Natural killer cell (primary cell): ENCODE measurements at regions not wholly inside any gene's neighbourhood (a gene's known extent, or its start where the extent isn't known, plus 50 kb on each side); places are given as distances from the start of the nearest gene placed in this dataset.

Experiments
- ATAC-seq, 3 donors: fragments of 150-1000 bp in 2 of 3; fragments of 200-7000 bp in 1 of 3; cut with Tn5 transposase; 1 replicate in 1 of 3; 2 replicates in 2 of 3; pipeline ENCODE4 v1.10.0; 2021; ENCODE audit warnings: mild to moderate bottlenecking in 2 of 3, moderate library complexity in 2 of 3
- DNase-seq, 2 donors: peaks; one replicate each; pipeline versions ENCODE4 v3.0.0 to v3.0.0-alpha.2; 2013 to 2021; ENCODE audit warnings: mixed read lengths in 1 of 2
- H3K27ac ChIP-seq: one replicate; pipeline ENCODE4 v1.5.1; 2013; ENCODE audit warnings: mild to moderate bottlenecking, low read length
- H3K27me3 ChIP-seq: one replicate; pipeline ENCODE4 v1.6.1; 2013; ENCODE audit warnings: low read length; ENCODE audit not compliant: control insufficient read depth, insufficient read depth
- H3K36me3 ChIP-seq: one replicate; pipeline ENCODE4 v1.6.1; 2013; ENCODE audit warnings: low read length; ENCODE audit not compliant: control insufficient read depth, insufficient read depth
- H3K4me1 ChIP-seq: one replicate; pipeline ENCODE4 v1.6.1; 2013; ENCODE audit warnings: low read length; ENCODE audit not compliant: control insufficient read depth, insufficient read depth
- H3K4me3 ChIP-seq: one replicate; pipeline ENCODE4 v1.5.1; 2013; ENCODE audit warnings: low read length
- H3K9me3 ChIP-seq: one replicate; pipeline ENCODE4 v1.6.1; 2013; ENCODE audit warnings: low read length; ENCODE audit not compliant: control insufficient read depth, insufficient read depth
- H3K27ac Mint-ChIP-seq, 2 donors: one replicate each; pipeline ENCODE4 v1.8.0; 2022; ENCODE audit warnings: mild to moderate bottlenecking in 2 of 2, mixed read lengths in 2 of 2, moderate library complexity in 1 of 2
- H3K27me3 Mint-ChIP-seq, 2 donors: one replicate each; pipeline ENCODE4 v1.8.0; 2022; ENCODE audit warnings: low read depth in 2 of 2, mixed read lengths in 2 of 2
- H3K36me3 Mint-ChIP-seq: one replicate; pipeline ENCODE4 v1.8.0; 2022; ENCODE audit warnings: mixed read lengths
- H3K4me1 Mint-ChIP-seq, 2 donors: one replicate each; pipeline ENCODE4 v1.8.0; 2022; ENCODE audit warnings: mixed read lengths in 2 of 2
- H3K4me3 Mint-ChIP-seq: one replicate; pipeline ENCODE4 v1.8.0; 2022; ENCODE audit warnings: mild to moderate bottlenecking, moderate library complexity, mixed read lengths
- H3K9me3 Mint-ChIP-seq, 2 donors: one replicate each; pipeline ENCODE4 v1.8.0; 2022; ENCODE audit warnings: mixed read lengths in 2 of 2
- WGBS: methylation state at CpG from one replicate; pipeline ENCODE4 v1.1.7; 2013; ENCODE audit warnings: missing lambda C conversion rate; ENCODE audit not compliant: insufficient coverage; 5-methylcytosine and 5-hydroxymethylcytosine counted together
- intact Hi-C: fragments of 100-400 bp; cut with micrococcal nuclease; formaldehyde crosslinking; loops from one replicate; pipeline ENCODE4 v1.14.2; 2022
- TF ChIP-seq, protein P1 (sequence below): fragments of 200-600 bp; IDR thresholded peaks from one replicate; pipeline ENCODE4 v1.8.0; 2022; ENCODE audit warnings: antibody characterized with exemption

DNA sequence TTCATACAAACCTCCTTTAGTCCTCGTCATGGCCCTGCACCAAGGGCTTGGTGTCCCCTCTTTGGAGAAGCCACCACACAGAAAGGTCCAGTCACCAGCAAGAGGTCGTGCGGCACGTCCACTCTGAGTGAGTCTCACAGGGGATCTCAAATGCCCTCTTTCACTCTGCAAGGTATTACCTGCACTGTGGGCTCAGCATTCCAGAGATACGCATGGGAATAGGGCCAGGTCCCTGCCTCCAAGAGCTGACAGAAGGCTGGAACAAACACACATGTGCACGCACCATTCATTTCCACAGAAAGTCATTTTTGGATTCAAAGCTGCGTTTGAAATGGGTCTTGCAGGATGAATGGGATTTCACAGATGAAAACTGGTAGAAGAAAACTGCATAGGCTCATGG is 50.4 kb upstream of the TJP1 start:
- Histone ChIP-seq H3K9me3 (no peaks in the 10 kb centered on the region), H3K36me3 (no peaks in the 10 kb centered on the region), H3K4me3 (no peak overlapping the region), H3K4me1 (no peaks in the 10 kb centered on the region), H3K27ac (no peak overlapping the region), H3K27me3 (no peaks in the 10 kb centered on the region)
- H3K9me3 Mint-ChIP-seq: no peaks in the 10 kb centered on the region
- H3K4me1 Mint-ChIP-seq: no peaks in the 10 kb centered on the region
- TF ChIP-seq, protein P1, sequence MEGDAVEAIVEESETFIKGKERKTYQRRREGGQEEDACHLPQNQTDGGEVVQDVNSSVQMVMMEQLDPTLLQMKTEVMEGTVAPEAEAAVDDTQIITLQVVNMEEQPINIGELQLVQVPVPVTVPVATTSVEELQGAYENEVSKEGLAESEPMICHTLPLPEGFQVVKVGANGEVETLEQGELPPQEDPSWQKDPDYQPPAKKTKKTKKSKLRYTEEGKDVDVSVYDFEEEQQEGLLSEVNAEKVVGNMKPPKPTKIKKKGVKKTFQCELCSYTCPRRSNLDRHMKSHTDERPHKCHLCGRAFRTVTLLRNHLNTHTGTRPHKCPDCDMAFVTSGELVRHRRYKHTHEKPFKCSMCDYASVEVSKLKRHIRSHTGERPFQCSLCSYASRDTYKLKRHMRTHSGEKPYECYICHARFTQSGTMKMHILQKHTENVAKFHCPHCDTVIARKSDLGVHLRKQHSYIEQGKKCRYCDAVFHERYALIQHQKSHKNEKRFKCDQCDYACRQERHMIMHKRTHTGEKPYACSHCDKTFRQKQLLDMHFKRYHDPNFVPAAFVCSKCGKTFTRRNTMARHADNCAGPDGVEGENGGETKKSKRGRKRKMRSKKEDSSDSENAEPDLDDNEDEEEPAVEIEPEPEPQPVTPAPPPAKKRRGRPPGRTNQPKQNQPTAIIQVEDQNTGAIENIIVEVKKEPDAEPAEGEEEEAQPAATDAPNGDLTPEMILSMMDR: no peak
- no peak overlapping the region for H3K4me3 Mint-ChIP-seq
- intact Hi-C loops: no loop called here
- DNase-seq (no peak), ATAC-seq (peak in 1 of 3 donors; percentile 41)
- H3K27me3 Mint-ChIP-seq: peaks cover 11 to 30% of the 10 kb centered on the region in 2 donors
- no peaks in the 10 kb centered on the region for H3K36me3 Mint-ChIP-seq
- no peak overlapping the region for H3K27ac Mint-ChIP-seq
- WGBS: 94% methylated on average over 7 of the region's 7 CpGs
